PC-9 (cell line): ENCODE measurements at regions not wholly inside any gene's neighbourhood (a gene's known extent, or its start where the extent isn't known, plus 50 kb on each side); places are given as distances from the start of the nearest gene placed in this dataset.

Experiments
- CTCF ChIP-seq: fragments of 200-600 bp; sonication (generic); conservative IDR thresholded peaks from 2 replicates; pipeline ENCODE4 v1.6.1; 2017; ENCODE audit warnings: mixed run types, antibody characterized with exemption, mild to moderate bottlenecking, moderate library complexity
- EZH2 ChIP-seq: fragments of 200-600 bp; sonication (generic); IDR thresholded peaks from 2 replicates; pipeline ENCODE4 v1.8.0; 2017; ENCODE audit warnings: antibody characterized with exemption, low read depth

- TF ChIP-seq CTCF = no peak
- TF ChIP-seq EZH2 = no peak
Observed at GRCh38 chr5:93120771-93121170, 460.2 kb downstream of the NR2F1-AS1 start.
